Renal pelvis (tissue), 1 donor: ENCODE measurements at regions not wholly inside any gene's neighbourhood (a gene's known extent, or its start where the extent isn't known, plus 50 kb on each side); places are given as distances from the start of the nearest gene placed in this dataset.

ENCODE experiments used
- DNase-seq: peaks from one replicate; pipeline ENCODE4 v3.0.0-alpha.2; 2013

GRCh38 chr18:45487581-45487980 lies 127.7 kb upstream of the SLC14A2 start:
- DNase-seq, result no peak

- no peak for DNase-seq
Measured at GRCh38 chr18:45488645-45489044, 126.6 kb upstream of the SLC14A2 start.

GRCh38 chr18:45493830-45494229 lies 121.4 kb upstream of the SLC14A2 start:
- no peak for DNase-seq

GRCh38 chr18:45494811-45495210 lies 120.5 kb upstream of the SLC14A2 start:
- no peak for DNase-seq

- DNase-seq, result no peak
Measured at GRCh38 chr18:45496741-45497140, 118.5 kb upstream of the SLC14A2 start.

- DNase-seq, result no peak
Measured at GRCh38 chr18:45497595-45498286, 117.5 kb upstream of the SLC14A2 start.

GRCh38 chr18:45498287-45498658 lies 117.0 kb upstream of the SLC14A2 start:
- no peak for DNase-seq

GRCh38 chr18:45503990-45504389 lies 111.3 kb upstream of the SLC14A2 start:
- DNase-seq, result peak; percentile 51

- peak; percentile 73 for DNase-seq
Measured at GRCh38 chr18:45505497-45506206, 109.6 kb upstream of the SLC14A2 start.

- DNase-seq, result no peak
Measured at GRCh38 chr18:45506951-45507350, 108.3 kb upstream of the SLC14A2 start.

GRCh38 chr18:45509535-45509934 lies 105.7 kb upstream of the SLC14A2 start:
- no peak for DNase-seq

GRCh38 chr18:45510656-45511055 lies 104.6 kb upstream of the SLC14A2 start:
- no peak for DNase-seq

- no peak for DNase-seq
Measured at GRCh38 chr18:45512363-45512953, 102.8 kb upstream of the SLC14A2 start.

- no peak for DNase-seq
Measured at GRCh38 chr18:45517181-45517741, 98.0 kb upstream of the SLC14A2 start.

- DNase-seq, result no peak
Measured at GRCh38 chr18:45518311-45519155, 96.7 kb upstream of the SLC14A2 start.

GRCh38 chr18:45519411-45520280 lies 95.6 kb upstream of the SLC14A2 start:
- no peak for DNase-seq

GRCh38 chr18:45521136-45521535 lies 94.1 kb upstream of the SLC14A2 start:
- DNase-seq, result no peak

- DNase-seq, result no peak
Measured at GRCh38 chr18:45521777-45522176, 93.5 kb upstream of the SLC14A2 start.

GRCh38 chr18:45522371-45522770 lies 92.9 kb upstream of the SLC14A2 start:
- DNase-seq, result peak; percentile 33

GRCh38 chr18:45525301-45525700 lies 90.0 kb upstream of the SLC14A2 start:
- no peak for DNase-seq
